H1 (cell line): ENCODE measurements at regions not wholly inside any gene's neighbourhood (a gene's known extent, or its start where the extent isn't known, plus 50 kb on each side); places are given as distances from the start of the nearest gene placed in this dataset.

ENCODE experiments used
- CTCF ChIA-PET: fragments of 300-600 bp; sonication (Branson Sonifier 250); formaldehyde crosslinking; loops from one replicate; lab custom pipeline; 2021; ENCODE audit not compliant: partially characterized antibody; lab: Charles Lee
- POLR2A ChIA-PET: fragments of 300-600 bp; sonication (Branson Sonifier 250); formaldehyde crosslinking; loops from one replicate; lab custom pipeline; 2021; ENCODE audit warnings: inconsistent platforms; ENCODE audit not compliant: partially characterized antibody; lab: Charles Lee
- DNase-seq, 2 experiments: peaks; one replicate each; pipeline versions ENCODE4 v3.0.0 to v3.0.0-alpha.2; 2010 to 2022; ENCODE audit warnings: low spot score in 2 of 2, low read depth in 1 of 2, mixed read lengths in 1 of 2
- FAIRE-seq: peaks from 2 replicates; lab custom pipeline; 2011; peaks lifted over from hg19 to GRCh38; lab: Jason Lieb, UNC
- H2AFZ ChIP-seq: 2 replicates; pipeline ENCODE4 v1.8.1; 2012; ENCODE audit warnings: low read length, inconsistent platforms
- H2AK5ac ChIP-seq: 2 replicates; pipeline ENCODE4 v1.6.1; 2013; ENCODE audit warnings: low read depth, low read length
- H2BK120ac ChIP-seq: replicated peaks from 2 replicates; pipeline ENCODE3; 2013; ENCODE audit warnings: low read depth, low read length, inconsistent platforms
- H2BK12ac ChIP-seq: 2 replicates; pipeline ENCODE4 v1.6.1; 2013; ENCODE audit warnings: low read depth, low read length
- H2BK15ac ChIP-seq: 2 replicates; pipeline ENCODE4 v1.6.1; 2013; ENCODE audit warnings: low read length
- H2BK20ac ChIP-seq: 2 replicates; pipeline ENCODE4 v1.6.1; 2013; ENCODE audit warnings: low read length
- H2BK5ac ChIP-seq: 2 replicates; pipeline ENCODE4 v1.6.1; 2013; ENCODE audit warnings: low read depth, low read length
- H3K14ac ChIP-seq: 2 replicates; pipeline ENCODE4 v1.6.1; 2013; ENCODE audit warnings: inconsistent platforms; ENCODE audit not compliant: insufficient read length
- H3K18ac ChIP-seq: 2 replicates; pipeline ENCODE4 v1.6.1; 2013; ENCODE audit warnings: low read length; ENCODE audit errors: extremely low read depth
- H3K23ac ChIP-seq: 2 replicates; pipeline ENCODE4 v1.6.1; 2013; ENCODE audit warnings: inconsistent platforms; ENCODE audit not compliant: insufficient read length
- H3K23me2 ChIP-seq: 2 replicates; pipeline ENCODE4 v1.6.1; 2013; ENCODE audit warnings: low read depth, low read length
- H3K27ac ChIP-seq: 2 replicates; pipeline ENCODE4 v1.6.1; 2011; ENCODE audit warnings: low read depth, low read length, inconsistent platforms
- H3K27me3 ChIP-seq, 4 experiments: replicated peaks in 1 of 4; 1 replicate in 1 of 4; 2 replicates in 3 of 4; pipeline versions ENCODE4 v1.6.1 to v1.8.1; 2011 to 2013; ENCODE audit warnings: low read length in 3 of 4, mild to moderate bottlenecking in 3 of 4, inconsistent platforms in 2 of 4, mixed read lengths in 2 of 4, moderate library complexity in 1 of 4; ENCODE audit not compliant: control insufficient read depth in 3 of 4, insufficient read depth in 3 of 4; ENCODE audit errors: extremely low read depth in 1 of 4
- H3K36me3 ChIP-seq, 4 experiments: 2 replicates each; pipeline versions ENCODE4 v1.6.1 to v1.8.1; 2011 to 2013; ENCODE audit warnings: mild to moderate bottlenecking in 4 of 4, low read length in 3 of 4, moderate library complexity in 2 of 4, control low read depth in 1 of 4, inconsistent platforms in 1 of 4; ENCODE audit not compliant: insufficient read depth in 4 of 4, control insufficient read depth in 2 of 4
- H3K4ac ChIP-seq: replicated peaks from 2 replicates; pipeline ENCODE3; 2013; ENCODE audit warnings: low read length, low read depth, mixed read lengths, inconsistent platforms; ENCODE audit not compliant: insufficient read length
- H3K4me1 ChIP-seq, 4 experiments: replicated peaks in 1 of 4; 1 replicate in 1 of 4; 2 replicates in 3 of 4; pipeline versions ENCODE4 v1.6.1 to v1.8.1; 2011 to 2013; ENCODE audit warnings: low read length in 3 of 4, inconsistent platforms in 2 of 4, mixed read lengths in 1 of 4; ENCODE audit not compliant: insufficient read depth in 4 of 4, control insufficient read depth in 3 of 4
- H3K4me2 ChIP-seq, 2 experiments: 2 replicates each; pipeline versions ENCODE4 v1.6.1 to v1.8.1; 2011 to 2013; ENCODE audit warnings: low read depth in 2 of 2, low read length in 2 of 2, control low read depth in 1 of 2, inconsistent platforms in 1 of 2, mild to moderate bottlenecking in 1 of 2; ENCODE audit not compliant: insufficient read depth in 1 of 2
- H3K4me3 ChIP-seq, 4 experiments: fragments of 200-600, 300-600 bp in 1 of 4; sonication (generic), shearing (Covaris generic), sonication (Bioruptor Twin) in 1 of 4; 2 replicates each; pipeline versions ENCODE4 v1.5.1 to v1.8.1; 2011 to 2016; ENCODE audit warnings: low read length in 4 of 4, low read depth in 3 of 4, control low read depth in 2 of 4, inconsistent platforms in 2 of 4, mild to moderate bottlenecking in 2 of 4, mixed read lengths in 1 of 4, moderate library complexity in 1 of 4; ENCODE audit not compliant: insufficient read depth in 2 of 4; ENCODE audit errors: extremely low read depth in 1 of 4
- H3K56ac ChIP-seq: replicated peaks from 2 replicates; pipeline ENCODE3; 2013; ENCODE audit warnings: low read depth, mild to moderate bottlenecking, mixed read lengths, low read length, inconsistent platforms; ENCODE audit not compliant: insufficient read length
- H3K79me1 ChIP-seq: 2 replicates; pipeline ENCODE4 v1.6.1; 2013; ENCODE audit warnings: low read depth, low read length, control low read depth
- H3K79me2 ChIP-seq, 2 experiments: 2 replicates each; pipeline versions ENCODE4 v1.6.1 to v1.8.1; 2012 to 2013; ENCODE audit warnings: low read length in 2 of 2, mild to moderate bottlenecking in 2 of 2, inconsistent platforms in 1 of 2; ENCODE audit not compliant: insufficient read depth in 2 of 2, control insufficient read depth in 1 of 2
- H3K9ac ChIP-seq, 4 experiments: replicated peaks in 1 of 4; 1 replicate in 1 of 4; 2 replicates in 3 of 4; pipeline versions ENCODE4 v1.6.1 to v1.8.1; 2011 to 2013; ENCODE audit warnings: low read depth in 3 of 4, low read length in 3 of 4, control low read depth in 2 of 4, mild to moderate bottlenecking in 2 of 4, moderate library complexity in 2 of 4, inconsistent platforms in 1 of 4; ENCODE audit errors: extremely low read depth in 1 of 4
- H3K9me3 ChIP-seq, 2 experiments: 2 replicates each; pipeline versions ENCODE4 v1.6.1 to v1.8.1; 2012 to 2013; ENCODE audit warnings: mild to moderate bottlenecking in 2 of 2, moderate library complexity in 2 of 2, control low read depth in 1 of 2, inconsistent platforms in 1 of 2, low read depth in 1 of 2, low read length in 1 of 2, mixed read lengths in 1 of 2; ENCODE audit not compliant: insufficient read depth in 2 of 2
- H4K20me1 ChIP-seq, 2 experiments: replicated peaks in 1 of 2; 2 replicates each; pipeline versions ENCODE3 to v1.8.1; 2011 to 2013; ENCODE audit warnings: inconsistent platforms in 2 of 2, low read length in 2 of 2, mild to moderate bottlenecking in 1 of 2; ENCODE audit not compliant: insufficient read depth in 2 of 2, control insufficient read depth in 1 of 2
- H4K5ac ChIP-seq: 2 replicates; pipeline ENCODE4 v1.6.1; 2013; ENCODE audit warnings: low read length, low read depth, mixed read lengths, inconsistent platforms; ENCODE audit not compliant: insufficient read length
- H4K8ac ChIP-seq: 2 replicates; pipeline ENCODE4 v1.8.0; 2013; ENCODE audit warnings: mild to moderate bottlenecking, moderate library complexity, low read length, inconsistent platforms; ENCODE audit not compliant: insufficient read depth; ENCODE audit errors: extremely low read depth
- H4K91ac ChIP-seq: replicated peaks from 2 replicates; pipeline ENCODE3; 2013; ENCODE audit warnings: low read length, mixed read lengths, inconsistent platforms; ENCODE audit not compliant: insufficient read length
- HDAC6 ChIP-seq: IDR thresholded peaks from one replicate; pipeline ENCODE4 v1.7.1; 2012; ENCODE audit warnings: low read depth, mild to moderate bottlenecking, inconsistent platforms, low read length, moderate library complexity
- WGBS, 2 experiments: shearing (Covaris generic) in 1 of 2; methylation state at CpG; one replicate each; pipeline versions ENCODE4 v1.1.6 to v1.1.7; 2013 to 2015; ENCODE audit warnings: low lambda C conversion rate in 2 of 2, mixed read lengths in 2 of 2, inconsistent platforms in 1 of 2, low coverage in 1 of 2, missing lambda C conversion rate in 1 of 2; ENCODE audit not compliant: insufficient replicate concordance in 2 of 2, insufficient coverage in 1 of 2, insufficient read length in 1 of 2; ENCODE audit errors: extremely low coverage in 1 of 2, missing lambda C conversion rate in 1 of 2; 5-methylcytosine and 5-hydroxymethylcytosine counted together

DNA sequence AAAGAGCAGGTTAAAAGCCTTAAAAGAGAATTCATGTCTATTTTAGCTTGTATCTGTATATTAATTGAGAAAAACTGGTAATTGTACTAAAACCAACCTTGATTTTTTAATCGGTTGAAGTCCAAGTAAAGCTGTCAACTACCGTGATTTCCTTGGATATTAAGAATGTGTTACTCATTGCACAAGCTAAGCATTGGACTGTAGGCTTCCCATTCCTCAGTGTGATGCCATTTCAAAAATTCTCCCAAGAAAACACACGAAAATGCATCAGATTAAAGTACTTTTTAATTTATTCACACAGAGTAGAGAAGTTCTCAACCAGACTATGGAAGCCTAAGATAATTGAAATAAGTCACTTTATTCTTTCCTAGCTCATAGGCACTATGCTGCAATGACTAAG lies 761.4 kb upstream of the TYRP1 start:
- WGBS, 2 experiments = 93% methylated on average over 3 of the region's 3 CpGs; no CpG with 5 or more reads in 1 of the 2 experiments
- peaks cover 4 to 8% of the 10 kb centered on the region in 2 experiments; a peak in 2 of 4 replicates for H3K9me3 ChIP-seq
- no peak overlapping the region for H3K23ac ChIP-seq
- no peaks in the 10 kb centered on the region for H3K27me3 ChIP-seq
- H3K36me3 ChIP-seq = 0 out of 8 replicates have a peak, but pooled peaks cover 0 to 3% (median 0%) of the 10 kb centered on the region in 4 experiments
- no peak overlapping the region for H3K9ac ChIP-seq
- H3K4me2 ChIP-seq = no peak overlapping the region
- no peaks in the 10 kb centered on the region for H3K4me1 ChIP-seq
- H4K5ac ChIP-seq = no peak overlapping the region
- no peak overlapping the region for H4K91ac ChIP-seq
- no peak overlapping the region for H3K56ac ChIP-seq
- no peaks in the 10 kb centered on the region for H3K23me2 ChIP-seq
- no peaks in the 10 kb centered on the region for H4K20me1 ChIP-seq
- no peak overlapping the region for H3K4me3 ChIP-seq
- ChIA-PET CTCF (no interaction called here), POLR2A (no interaction called here)
- H2BK12ac ChIP-seq = no peak overlapping the region
- no peaks in the 10 kb centered on the region for H3K79me1 ChIP-seq
- H3K27ac ChIP-seq = no peak overlapping the region
- H3K14ac ChIP-seq = no peak overlapping the region
- FAIRE-seq (no peak), DNase-seq (no peak)
- no peak overlapping the region for H2BK15ac ChIP-seq
- no peak overlapping the region for H2BK120ac ChIP-seq
- no peaks in the 10 kb centered on the region for H3K79me2 ChIP-seq
- H3K4ac ChIP-seq = no peak overlapping the region
- H2AK5ac ChIP-seq = no peak overlapping the region
- H4K8ac ChIP-seq = no peak overlapping the region
- H2AFZ ChIP-seq = no peak overlapping the region
- H2BK5ac ChIP-seq = no peak overlapping the region
- no peak overlapping the region for H2BK20ac ChIP-seq
- TF ChIP-seq HDAC6 = no peak
- TF ChIP-seq, all 59 proteins: peak for 0
- H3K18ac ChIP-seq = no peak overlapping the region
